Heart left ventricle (tissue), 16 donors: ENCODE measurements at regions not wholly inside any gene's neighbourhood (a gene's known extent, or its start where the extent isn't known, plus 50 kb on each side); places are given as distances from the start of the nearest gene placed in this dataset.

Experiments used
- ATAC-seq, 4 donors: fragments of 200-7000 bp; cut with Tn5 transposase; one replicate each; pipeline ENCODE4 v1.9.1; 2020 to 2022; ENCODE audit warnings: moderate library complexity in 4 of 4, mild to moderate bottlenecking in 3 of 4, moderate number of reproducible peaks in 1 of 4
- DNase-seq, 5 donors: peaks; one replicate each; pipeline ENCODE4 v3.0.0-alpha.2; 2020
- H3K27ac ChIP-seq, 12 donors: fragments of 200-600 bp; sonication (generic) in 4 of 12; one replicate each; pipeline versions ENCODE4 v1.5.0 to v1.8.0; 2016 to 2022; ENCODE audit warnings: mild to moderate bottlenecking in 2 of 12
- H3K27me3 ChIP-seq, 9 donors: fragments of 200-600 bp; sonication (generic) in 2 of 9; one replicate each; pipeline versions ENCODE4 v1.5.1 to v1.8.0; 2016 to 2022; ENCODE audit warnings: mild to moderate bottlenecking in 3 of 9
- H3K36me3 ChIP-seq, 9 donors: fragments of 200-600 bp; sonication (generic) in 2 of 9; one replicate each; pipeline versions ENCODE4 v1.5.0 to v1.8.0; 2018 to 2022; ENCODE audit warnings: mild to moderate bottlenecking in 2 of 9
- H3K4me1 ChIP-seq, 12 donors: fragments of 200-600 bp; sonication (generic) in 4 of 12; one replicate each; pipeline versions ENCODE4 v1.5.0 to v1.8.0; 2016 to 2022; ENCODE audit warnings: mild to moderate bottlenecking in 3 of 12
- H3K4me3 ChIP-seq, 12 donors: fragments of 200-600 bp; sonication (generic) in 4 of 12; one replicate each; pipeline versions ENCODE4 v1.5.0 to v1.8.0; 2017 to 2022; ENCODE audit warnings: mild to moderate bottlenecking in 9 of 12, moderate library complexity in 4 of 12
- H3K9me3 ChIP-seq, 12 donors: fragments of 200-600 bp; sonication (generic) in 4 of 12; one replicate each; pipeline versions ENCODE4 v1.5.0 to v1.8.0; 2016 to 2022; ENCODE audit warnings: mild to moderate bottlenecking in 1 of 12
- POLR2A ChIP-seq, 2 donors: fragments of 450-650 bp; IDR thresholded peaks; one replicate each; pipeline ENCODE4 v1.6.1; 2017; ENCODE audit warnings: antibody characterized with exemption in 2 of 2, mild to moderate bottlenecking in 2 of 2, moderate library complexity in 2 of 2
- WGBS, 4 donors: extraction: QIAGEN DNeasy Blood & Tissue Kit in 2 of 4; methylation state at CpG; one replicate each; pipeline versions ENCODE4 v1.1.5 to v1.1.7; 2013 to 2018; 5-methylcytosine and 5-hydroxymethylcytosine counted together
- intact Hi-C, 10 donors: fragments of 100-400 bp; cut with DNase I; formaldehyde crosslinking; loops; one replicate each; pipeline versions ENCODE4 v1.11.1 to v1.14.2; 2022
- TF ChIP-seq, protein P1 (sequence below), 12 donors: fragments of 200-600 bp; sonication (generic) in 4 of 12; IDR thresholded peaks; one replicate each; pipeline versions ENCODE4 v1.5.0 to v1.8.0; 2018 to 2022; ENCODE audit warnings: antibody characterized with exemption in 12 of 12, mild to moderate bottlenecking in 5 of 12
- donor health status: ischemic (EF 13 %, LVEDD 7.1; RV severe dilation, severe dysfunction).
- donor health status: healthy with polysubstance abuse.
- donor health status: DM: no; HTN: yes; CAD: no.
- donor health status: DM: no; HTN: no; CAD: no.
- donor health status: ischemic (EF 25% LVEDD 6.9; RV normal size, moderate dysfunction).
- donor health status: ischemic (EF 25% LVEDD 5.7; RV mildly dilated, moderate dysfunction).
- donor health status: healthy.
- donor health status: DM: yes; HTN: yes; CAD: no.
- donor health status: ischemic (EF 35%, LVEDD 5.7; RV mildly dilated, moderate dysfunction).
- donor health status: nonischemic (EF 11% LVEDD 7.7; RV severe dilation, severe dysfunction).
- donor health status: DM: yes; HTN: yes; CAD: no.
- donor health status: PGD.
- donor health status: ischemic (EF 29% LVEDD 5.4; RV normal size, mild dysfunction).
- donor health status: nonischemic (EF 23%, LVEDD 6.1; RV moderate dilation, normal function).

DNA sequence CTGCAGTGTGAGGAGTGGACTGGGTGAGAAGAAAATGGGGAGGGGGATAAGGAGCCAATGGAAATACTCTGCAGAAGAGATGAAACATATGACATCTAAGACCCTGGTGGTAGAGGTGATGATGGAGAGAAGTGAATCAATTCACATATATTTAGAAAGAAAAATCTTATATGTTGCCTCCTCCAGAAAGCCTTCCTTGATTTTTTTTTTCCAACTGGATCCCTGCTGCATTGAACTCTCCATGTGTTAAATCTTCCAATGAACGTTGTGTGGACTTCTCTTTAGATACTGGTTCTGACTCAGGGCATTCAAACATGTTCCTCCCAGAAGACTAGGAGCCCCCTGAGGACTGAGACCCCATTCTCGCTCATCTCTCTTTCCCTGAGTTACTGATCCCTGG lies 348.3 kb downstream of the TSHZ3 start:
- ATAC-seq, result no peak
- WGBS, 4 donors, result 56 to 68% (median 66%) methylated on average over 2 of the region's 2 CpGs
- H3K9me3 ChIP-seq, result no peaks in the 10 kb centered on the region
- no peak for TF ChIP-seq POLR2A (IDR thresholded peaks at IDR 0.05)
- TF ChIP-seq, protein P1, sequence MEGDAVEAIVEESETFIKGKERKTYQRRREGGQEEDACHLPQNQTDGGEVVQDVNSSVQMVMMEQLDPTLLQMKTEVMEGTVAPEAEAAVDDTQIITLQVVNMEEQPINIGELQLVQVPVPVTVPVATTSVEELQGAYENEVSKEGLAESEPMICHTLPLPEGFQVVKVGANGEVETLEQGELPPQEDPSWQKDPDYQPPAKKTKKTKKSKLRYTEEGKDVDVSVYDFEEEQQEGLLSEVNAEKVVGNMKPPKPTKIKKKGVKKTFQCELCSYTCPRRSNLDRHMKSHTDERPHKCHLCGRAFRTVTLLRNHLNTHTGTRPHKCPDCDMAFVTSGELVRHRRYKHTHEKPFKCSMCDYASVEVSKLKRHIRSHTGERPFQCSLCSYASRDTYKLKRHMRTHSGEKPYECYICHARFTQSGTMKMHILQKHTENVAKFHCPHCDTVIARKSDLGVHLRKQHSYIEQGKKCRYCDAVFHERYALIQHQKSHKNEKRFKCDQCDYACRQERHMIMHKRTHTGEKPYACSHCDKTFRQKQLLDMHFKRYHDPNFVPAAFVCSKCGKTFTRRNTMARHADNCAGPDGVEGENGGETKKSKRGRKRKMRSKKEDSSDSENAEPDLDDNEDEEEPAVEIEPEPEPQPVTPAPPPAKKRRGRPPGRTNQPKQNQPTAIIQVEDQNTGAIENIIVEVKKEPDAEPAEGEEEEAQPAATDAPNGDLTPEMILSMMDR (IDR thresholded peaks at IDR 0.05), result no peak
- no peak overlapping the region for H3K27ac ChIP-seq
- peaks cover 0 to 4% (median 0%) of the 10 kb centered on the region in 9 donors for H3K27me3 ChIP-seq
- no peak overlapping the region for H3K4me3 ChIP-seq
- intact Hi-C loops, result no loop called here
- H3K36me3 ChIP-seq, result no peaks in the 10 kb centered on the region
- H3K4me1 ChIP-seq, result no peaks in the 10 kb centered on the region
- no peak for DNase-seq

DNA sequence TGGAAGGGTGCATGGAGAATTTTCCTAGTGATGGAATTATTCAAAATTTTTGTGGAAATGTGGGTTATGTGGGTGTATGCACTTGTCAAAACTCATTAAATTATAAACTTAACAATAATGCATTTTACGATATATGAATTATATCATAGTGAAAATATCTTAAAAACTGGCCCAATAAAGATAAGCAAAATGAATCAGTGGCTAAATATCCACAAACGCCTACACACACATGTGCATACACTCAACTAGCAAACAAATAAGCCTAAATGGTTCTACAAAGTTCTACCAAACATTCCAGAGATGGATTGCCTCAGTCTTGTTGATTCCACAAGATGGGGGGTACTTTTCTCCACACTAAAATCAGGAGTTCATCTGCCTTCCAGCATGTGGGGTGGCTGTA lies 349.5 kb downstream of the TSHZ3 start:
- Histone ChIP-seq H3K27me3 (peaks cover 0 to 4% (median 0%) of the 10 kb centered on the region in 9 donors), H3K4me3 (no peak overlapping the region), H3K4me1 (no peaks in the 10 kb centered on the region), H3K9me3 (no peaks in the 10 kb centered on the region), H3K36me3 (no peaks in the 10 kb centered on the region), H3K27ac (no peak overlapping the region)
- ATAC-seq (no peak), DNase-seq (no peak)
- 65 to 71% (median 70%) methylated on average over 2 of the region's 2 CpGs for WGBS, 4 donors
- intact Hi-C loops, result no loop called here
- TF ChIP-seq, protein P1 (IDR thresholded peaks at IDR 0.05), result no peak
- no peak for TF ChIP-seq POLR2A (IDR thresholded peaks at IDR 0.05)

DNA sequence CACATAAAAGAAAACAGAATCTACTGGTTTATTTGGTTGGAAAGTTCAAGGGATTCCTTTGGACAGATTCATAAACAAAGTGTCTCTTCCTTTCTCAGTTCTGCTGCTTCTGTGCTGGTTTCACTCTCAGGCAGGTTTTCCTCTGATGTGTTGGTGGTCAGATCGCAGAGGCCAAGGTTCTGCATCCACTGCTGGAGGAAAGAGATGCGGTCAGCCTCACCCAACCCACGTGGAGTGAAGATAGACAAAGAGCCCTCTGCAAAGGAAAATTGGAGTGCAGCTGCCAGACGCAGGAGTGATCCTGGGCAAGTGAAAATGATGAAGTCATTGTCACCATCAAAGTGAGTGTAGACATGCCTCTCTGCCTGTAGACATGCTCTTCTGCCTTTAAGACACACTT lies 352.0 kb downstream of the TSHZ3 start:
- Histone ChIP-seq H3K9me3 (no peaks in the 10 kb centered on the region), H3K27me3 (peaks cover 0 to 4% (median 0%) of the 10 kb centered on the region in 9 donors), H3K36me3 (no peaks in the 10 kb centered on the region), H3K27ac (no peak overlapping the region), H3K4me3 (no peak overlapping the region), H3K4me1 (no peaks in the 10 kb centered on the region)
- DNase-seq (no peak), ATAC-seq (no peak)
- TF ChIP-seq POLR2A (IDR thresholded peaks at IDR 0.05), result no peak
- TF ChIP-seq, protein P1 (IDR thresholded peaks at IDR 0.05), result no peak
- 43 to 68% (median 57%) methylated on average over 4 of the region's 4 CpGs for WGBS, 4 donors
- intact Hi-C loops, result no loop called here

DNA sequence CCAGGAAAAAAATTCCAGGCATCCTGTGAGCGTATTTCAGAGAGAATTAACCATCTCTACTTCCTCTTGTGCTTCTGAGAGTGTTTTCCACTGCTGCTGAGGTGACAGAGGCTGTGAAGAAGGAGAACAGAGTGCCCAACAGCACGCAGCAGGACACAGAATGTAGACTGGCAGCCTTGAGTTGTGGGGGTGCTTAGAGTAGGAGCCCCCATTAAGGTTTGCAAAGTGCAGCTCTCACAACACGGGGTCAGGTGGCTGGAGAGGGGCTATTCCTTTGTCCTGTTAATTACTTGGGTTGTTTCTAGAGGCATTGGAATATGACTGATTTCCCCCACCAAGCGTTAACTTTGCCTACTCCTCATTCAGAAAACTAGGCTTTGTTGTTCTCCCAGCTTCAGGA lies 370.6 kb downstream of the TSHZ3 start:
- Histone ChIP-seq H3K9me3 (peaks cover 0 to 26% (median 12%) of the 10 kb centered on the region in 12 donors), H3K27ac (no peak overlapping the region), H3K36me3 (no peaks in the 10 kb centered on the region), H3K27me3 (peaks cover 0 to 3% (median 0%) of the 10 kb centered on the region in 9 donors), H3K4me1 (no peaks in the 10 kb centered on the region), H3K4me3 (no peak overlapping the region)
- 21 to 30% (median 27%) methylated on average over 4 of the region's 4 CpGs for WGBS, 4 donors
- DNase-seq (no peak), ATAC-seq (no peak)
- TF ChIP-seq, protein P1 (IDR thresholded peaks at IDR 0.05), result no peak
- TF ChIP-seq POLR2A (IDR thresholded peaks at IDR 0.05), result no peak
- intact Hi-C loops, result no loop called here
